Tongue (tissue), 1 donor: ENCODE measurements at regions not wholly inside any gene's neighbourhood (a gene's known extent, or its start where the extent isn't known, plus 50 kb on each side); places are given as distances from the start of the nearest gene placed in this dataset.
"Not testable (repeated sequence)": the region's sequence is repeated elsewhere in the genome, so short reads cannot be mapped to it uniquely, and the experiment has no call there.

Experiments
- DNase-seq: peaks from one replicate; pipeline ENCODE4 v3.0.0-alpha.2; 2015

DNA sequence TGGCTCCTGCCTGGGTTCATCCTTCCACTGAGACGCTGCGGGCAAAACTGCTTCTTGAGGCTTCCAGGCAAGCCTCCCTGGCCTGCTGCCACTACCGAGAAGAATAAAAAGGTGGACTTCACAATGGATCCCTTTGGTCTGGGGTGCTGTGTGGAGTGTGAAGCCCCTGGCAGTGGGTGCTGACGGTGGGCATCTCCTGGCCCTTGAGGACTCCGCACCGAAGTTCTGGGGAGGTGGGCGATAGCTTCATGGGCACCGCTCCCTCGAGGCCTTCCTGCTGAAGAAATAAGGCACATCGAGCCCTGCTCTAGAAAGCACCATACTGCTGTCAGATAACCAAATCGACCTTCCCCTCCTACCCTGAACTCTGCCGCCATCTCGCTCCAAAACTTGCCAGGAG, 106.6 kb upstream of the CTBP2 start:
- DNase-seq, result no peak

DNA sequence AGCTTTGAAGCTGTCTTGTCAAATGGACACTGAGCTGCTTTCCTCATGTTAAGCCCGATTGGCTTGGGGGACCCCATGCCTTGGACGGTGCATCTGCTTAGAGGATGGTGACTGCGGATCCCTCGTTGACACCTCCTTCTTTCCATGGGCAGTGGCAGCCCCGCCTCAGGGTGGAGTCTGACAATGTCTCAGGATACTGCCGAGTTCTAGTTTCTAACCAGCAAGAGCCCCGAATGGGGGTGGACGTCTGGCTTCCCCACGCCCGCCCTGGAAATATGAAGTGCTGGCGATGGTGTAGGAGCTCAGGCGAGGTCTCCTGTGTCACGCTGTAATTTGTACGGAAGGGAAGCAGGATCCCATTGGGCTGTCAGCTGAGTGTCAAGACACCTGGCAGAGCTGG, 106.2 kb upstream of the CTBP2 start:
- no peak for DNase-seq

DNA sequence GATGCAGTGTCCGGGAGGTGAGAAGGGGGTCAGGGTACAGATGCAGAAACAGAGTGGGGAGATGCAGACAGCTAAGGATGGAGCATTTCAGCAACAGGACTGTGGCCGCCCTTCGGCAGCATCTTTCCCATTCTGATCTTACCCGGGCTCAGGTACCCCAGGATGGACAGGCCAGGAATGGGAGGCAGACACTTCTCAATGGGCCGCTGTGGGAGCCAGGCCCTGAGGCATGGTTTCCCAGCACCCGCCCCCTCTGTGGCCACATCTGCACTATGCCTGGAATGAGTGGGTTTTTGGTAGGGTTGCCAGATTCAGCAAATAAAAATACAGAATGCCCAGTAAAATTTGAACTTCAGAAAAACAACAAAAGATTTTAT, 105.2 kb upstream of the CTBP2 start:
- DNase-seq, result no peak

DNA sequence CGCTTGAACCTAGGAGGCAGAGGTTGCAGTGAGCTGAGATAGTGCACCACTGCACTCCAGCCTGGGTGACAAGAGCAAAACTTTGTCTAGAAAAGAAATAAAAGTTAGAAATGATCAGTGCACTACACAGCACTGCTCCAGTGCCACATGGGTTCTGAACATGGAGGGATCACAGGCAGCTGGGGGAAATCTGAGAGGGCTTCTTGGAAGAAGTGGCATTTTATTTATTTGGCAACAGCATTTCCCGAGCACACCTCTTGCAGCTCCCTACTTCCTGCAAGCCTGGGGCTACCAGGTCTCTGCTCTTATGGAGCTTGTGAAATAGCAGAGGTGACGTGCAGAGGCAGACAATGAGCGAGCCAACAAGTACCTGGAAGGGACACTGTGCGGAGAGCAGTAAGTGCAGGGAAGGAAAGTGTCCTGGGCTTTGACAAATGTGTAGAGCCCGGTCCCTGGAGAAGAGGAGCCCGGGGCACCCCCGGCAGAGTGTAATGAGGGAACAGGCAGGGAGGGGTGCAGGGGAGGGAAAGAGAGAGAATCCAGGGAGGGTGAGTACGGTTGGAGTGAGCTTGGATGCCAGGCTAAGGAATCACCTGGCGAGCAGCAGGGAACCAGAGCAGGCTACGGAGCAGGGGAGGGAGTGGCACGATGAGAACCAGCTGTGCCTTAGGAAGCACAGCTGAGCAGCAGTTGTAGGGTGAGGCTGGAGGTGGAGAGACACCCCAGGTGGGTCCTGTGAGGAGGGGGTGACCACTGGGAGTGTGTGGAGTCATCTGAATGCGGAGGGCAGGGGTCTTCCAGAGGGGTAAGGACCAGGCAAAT, 104.6 kb upstream of the CTBP2 start:
- DNase-seq, result no peak

DNA sequence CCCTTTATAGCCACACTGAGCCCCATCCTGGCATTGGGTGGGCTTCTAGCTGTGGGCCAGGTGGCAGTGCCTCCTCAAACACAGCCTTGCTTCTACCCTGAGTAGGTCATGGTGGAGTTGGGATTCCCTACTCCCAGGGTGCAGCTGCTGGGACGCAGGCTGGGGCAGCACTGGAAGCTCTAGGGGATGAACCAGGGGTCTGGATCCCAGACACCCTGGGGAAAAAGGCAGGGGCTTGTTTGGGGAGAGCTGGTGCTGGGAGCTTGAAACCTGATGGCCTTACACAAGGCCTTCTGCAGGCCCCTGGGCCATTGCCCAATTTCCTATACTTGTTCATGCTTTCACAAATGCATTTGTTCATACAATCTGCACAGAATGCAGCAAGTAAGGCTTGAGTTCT, 103.7 kb upstream of the CTBP2 start:
- no peak for DNase-seq

DNA sequence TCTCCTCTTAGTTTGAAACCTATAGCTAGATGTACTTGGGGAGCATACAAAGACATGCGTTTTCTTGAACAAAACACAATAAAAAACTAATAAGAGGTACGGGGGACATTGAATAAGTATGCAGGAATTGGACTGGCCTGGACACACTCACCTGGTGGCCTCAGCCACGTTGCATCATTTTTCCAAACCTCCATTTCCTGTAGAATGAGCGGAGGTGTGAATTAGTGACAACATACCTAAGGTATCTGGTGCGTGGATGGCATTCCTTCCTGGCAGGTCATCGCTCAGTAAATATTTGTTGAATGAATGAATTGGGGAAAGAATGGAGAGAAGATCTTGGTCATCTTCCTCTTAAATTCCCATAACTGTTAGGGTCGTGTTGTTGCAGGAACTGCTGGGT, 103.2 kb upstream of the CTBP2 start:
- no peak for DNase-seq

GRCh38 chr10:125262920-125263319, 102.6 kb upstream of the CTBP2 start:
- no peak for DNase-seq

DNA sequence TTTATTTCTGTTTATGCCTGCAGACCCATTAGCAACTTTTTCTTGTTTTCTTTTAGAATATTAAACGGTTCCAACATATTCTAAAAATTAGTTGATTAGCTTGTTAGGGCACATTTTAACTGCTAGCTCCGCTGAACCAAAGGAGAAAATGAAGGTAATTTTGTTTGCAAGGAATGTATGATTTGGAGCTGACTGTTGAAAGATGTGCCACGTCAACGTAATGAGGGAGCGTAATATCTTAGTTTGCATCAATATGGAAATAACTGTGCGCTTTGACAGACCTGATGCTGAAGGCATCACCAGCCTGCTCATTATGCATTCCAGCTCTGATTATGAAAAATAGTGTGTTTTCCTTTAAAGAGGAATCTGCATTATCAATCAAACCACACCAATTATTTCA, 102.0 kb upstream of the CTBP2 start:
- DNase-seq, result no peak

DNA sequence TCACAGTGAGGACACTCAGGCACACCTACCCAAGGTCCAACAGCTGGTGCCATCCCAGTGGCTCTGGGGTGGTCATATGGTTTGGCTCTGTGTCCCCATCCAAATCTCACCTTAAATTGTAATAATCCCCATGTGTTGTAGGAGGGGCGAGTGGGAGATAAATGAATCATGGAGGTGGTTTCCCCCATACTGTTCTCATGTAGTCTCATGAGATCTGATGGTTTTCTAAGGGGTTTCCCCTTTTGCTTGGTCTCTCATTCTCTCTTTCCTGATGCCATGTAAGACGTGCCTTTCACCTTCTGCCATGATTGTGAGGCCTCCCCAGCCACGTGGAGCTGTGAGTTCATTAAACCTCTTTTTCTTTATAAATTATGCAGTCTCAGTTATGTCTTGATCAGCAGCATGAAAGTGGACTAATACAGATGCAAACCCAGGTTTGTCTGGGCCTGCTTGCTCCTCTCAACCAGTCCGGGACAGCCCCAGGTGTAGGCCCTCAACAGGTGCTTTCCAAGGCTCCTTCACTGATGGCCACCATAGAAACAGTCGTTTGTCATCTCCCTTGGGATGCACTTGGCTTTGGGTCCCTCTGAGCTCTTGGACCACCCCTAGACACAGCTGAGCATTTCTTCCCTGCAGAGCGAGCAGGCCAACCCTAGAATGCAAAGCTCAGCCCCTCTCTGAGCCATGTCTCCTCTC, 101.3 kb upstream of the CTBP2 start:
- DNase-seq, result no peak

GRCh38 chr10:125260260-125260659, 99.9 kb upstream of the CTBP2 start:
- DNase-seq, result no peak

DNA sequence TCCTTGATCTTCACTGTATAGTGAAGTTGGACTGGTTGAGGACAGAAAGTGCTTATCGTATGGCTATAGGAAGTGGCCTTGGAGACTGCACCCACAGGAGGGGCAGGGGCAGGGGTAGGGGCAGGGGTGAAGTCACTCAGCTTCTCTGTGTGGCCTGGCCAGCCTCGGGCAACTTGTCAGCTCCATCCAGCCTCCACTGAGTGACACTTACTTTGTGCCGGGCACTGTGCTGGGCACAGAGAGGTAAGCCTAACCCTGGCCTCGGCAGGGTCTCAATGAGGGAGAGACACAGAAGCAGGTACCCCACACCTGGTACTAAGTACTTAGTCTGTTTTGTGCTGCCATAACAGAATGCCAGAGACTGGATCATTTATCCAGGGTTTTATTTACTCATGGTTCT, 99.3 kb upstream of the CTBP2 start:
- DNase-seq, result no peak

- no peak for DNase-seq
Measured at GRCh38 chr10:125258676-125259075, 98.3 kb upstream of the CTBP2 start.

DNA sequence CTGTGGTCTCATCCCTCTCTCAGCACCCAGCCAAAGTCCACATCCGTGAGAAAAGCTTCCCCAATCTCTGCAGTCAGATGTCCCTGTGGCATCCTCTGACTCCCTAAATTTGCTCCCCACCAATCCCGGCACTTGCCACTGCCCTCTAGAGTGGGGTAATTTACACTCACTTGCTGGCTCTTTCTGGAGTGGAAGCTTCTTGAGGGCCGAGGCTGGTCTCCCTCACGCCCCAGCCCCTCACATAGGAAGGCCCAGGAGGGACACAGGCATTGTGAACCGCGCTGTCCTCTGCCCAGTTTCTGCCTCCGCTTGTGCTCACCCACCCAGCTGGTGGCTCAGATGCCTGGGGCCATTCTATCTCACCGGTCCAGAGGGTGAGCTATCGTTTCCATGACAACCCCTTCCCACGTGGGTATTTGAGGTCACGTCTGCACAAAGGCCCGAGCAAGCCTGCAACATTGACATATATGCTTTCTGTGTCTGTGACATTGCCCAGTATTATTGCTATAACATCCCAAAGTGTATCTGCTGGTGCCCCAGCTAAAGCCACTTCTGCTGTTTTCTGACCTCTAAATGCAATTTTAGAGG, 97.3 kb upstream of the CTBP2 start:
- no peak for DNase-seq

DNA sequence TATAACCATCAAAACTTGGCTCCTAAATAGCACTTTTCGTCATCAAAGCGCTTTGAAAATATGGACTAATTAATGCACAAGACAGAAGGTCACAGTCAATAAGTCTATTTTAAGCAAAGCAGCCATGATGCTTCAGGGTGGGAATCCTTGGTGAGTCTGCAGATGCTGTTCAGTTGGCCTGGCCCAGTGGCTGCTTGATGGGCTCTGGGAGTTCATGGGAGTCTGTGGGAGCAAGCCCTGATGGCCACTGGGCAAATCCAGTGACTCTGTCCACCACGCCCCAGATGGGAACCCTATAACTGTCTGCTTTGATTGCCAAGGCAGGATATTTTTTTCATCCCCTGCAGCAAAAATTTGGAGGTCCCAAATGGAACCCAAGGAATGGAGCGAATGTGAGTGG, 95.7 kb upstream of the CTBP2 start:
- DNase-seq, result no peak

- no peak for DNase-seq
Measured at GRCh38 chr10:125252937-125253336, 92.6 kb upstream of the CTBP2 start.

- DNase-seq, result not testable (repeated sequence)
Measured at GRCh38 chr10:125250834-125251233, 90.5 kb upstream of the CTBP2 start.

- DNase-seq, result no peak
Measured at GRCh38 chr10:125249948-125250347, 89.6 kb upstream of the CTBP2 start.

DNA sequence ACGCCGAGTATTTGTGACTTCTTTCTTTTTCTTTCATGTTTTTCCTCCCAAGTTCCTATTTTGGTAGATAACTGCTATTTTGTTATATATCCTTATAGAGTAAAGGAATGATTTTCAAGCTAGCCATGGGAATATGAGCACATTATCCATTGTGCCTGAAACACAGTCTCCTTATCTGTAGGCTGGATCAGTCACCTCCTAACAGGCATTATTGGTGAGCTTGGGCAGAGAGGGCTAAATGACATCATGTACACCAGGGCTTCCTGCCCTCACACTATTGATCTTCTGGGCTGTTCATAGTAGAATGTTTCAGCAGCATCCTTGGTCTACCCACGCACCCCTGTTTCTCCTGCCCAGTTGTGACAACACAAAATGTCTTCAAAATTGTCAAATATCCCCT, 88.1 kb upstream of the CTBP2 start:
- DNase-seq, result no peak

- DNase-seq, result no peak
Measured at GRCh38 chr10:125247576-125247975, 87.2 kb upstream of the CTBP2 start.

DNA sequence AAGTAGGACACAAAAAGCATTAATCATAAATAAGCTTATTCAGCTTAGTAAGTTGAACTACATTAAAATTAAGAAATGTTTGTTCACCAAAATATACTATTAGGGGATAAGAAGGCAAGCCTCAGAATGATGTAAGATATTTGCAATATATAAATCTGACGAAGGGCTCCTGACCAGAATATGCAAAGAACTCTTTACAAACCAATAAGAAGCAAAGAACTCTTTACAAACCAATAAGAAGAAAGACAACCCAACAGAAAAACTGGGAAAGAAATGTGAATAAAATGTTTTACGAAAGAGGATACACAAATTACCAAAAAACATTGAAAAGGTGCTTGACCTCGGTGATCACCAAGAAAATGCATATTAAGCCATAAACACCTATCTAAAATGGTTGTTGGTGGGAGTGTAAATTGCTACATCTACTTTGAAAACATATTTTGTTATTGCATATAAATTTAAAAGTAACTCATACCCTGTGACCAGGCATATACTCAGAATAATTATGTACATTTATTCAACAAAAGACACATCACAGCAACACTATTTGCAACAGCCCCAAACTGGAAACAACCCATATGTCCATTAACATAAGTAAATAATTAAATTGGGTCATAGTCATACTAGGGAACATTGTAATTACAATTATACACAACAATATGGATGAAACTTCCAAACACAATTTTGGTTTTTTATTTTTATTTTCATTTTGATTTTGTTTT, 83.3 kb upstream of the CTBP2 start:
- DNase-seq, result no peak

DNA sequence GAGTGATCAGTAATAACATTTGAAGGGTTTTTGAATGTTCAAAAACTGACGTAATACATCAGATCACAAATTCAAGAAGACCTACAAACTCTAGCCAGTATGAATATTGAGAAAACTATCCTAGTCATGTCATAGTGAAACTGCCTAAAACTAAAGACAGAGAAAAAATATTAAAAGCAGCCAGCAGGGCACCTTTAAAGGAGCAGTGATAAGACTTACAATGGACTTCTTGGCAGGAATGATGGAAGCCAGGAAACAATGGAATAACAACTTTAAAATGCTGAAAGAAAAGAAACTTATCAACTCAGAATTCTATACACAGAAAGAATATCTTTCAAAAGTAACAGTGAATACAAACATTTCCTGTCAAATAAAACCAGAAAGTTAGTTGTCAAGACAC, 78.3 kb upstream of the CTBP2 start:
- DNase-seq, result no peak

DNA sequence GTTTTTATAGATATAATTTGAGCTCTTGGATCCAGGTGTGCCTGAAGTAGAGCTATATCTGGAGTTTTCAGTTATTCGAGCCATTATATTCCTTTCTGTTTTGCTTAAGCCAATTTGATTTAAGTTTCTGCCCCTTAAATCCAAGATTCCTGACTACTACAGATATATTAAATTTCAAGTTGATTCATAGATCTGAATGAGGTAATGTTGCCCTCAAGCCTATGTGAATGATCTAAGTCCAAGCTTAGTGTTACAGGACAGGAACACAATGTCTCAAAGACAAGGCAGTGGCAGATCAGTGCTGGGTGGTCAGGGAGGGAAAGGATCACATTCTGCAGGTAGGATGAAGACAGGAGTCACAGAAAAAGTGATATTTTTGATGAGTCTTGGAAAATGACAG, 75.7 kb upstream of the CTBP2 start:
- DNase-seq, result no peak
